OCI-LY3 (cell line): ENCODE measurements at regions not wholly inside any gene's neighbourhood (a gene's known extent, or its start where the extent isn't known, plus 50 kb on each side); places are given as distances from the start of the nearest gene placed in this dataset.

Experiments used
- H2AFZ ChIP-seq: fragments of 200-600, 300-600 bp; shearing (Covaris generic); 2 replicates; pipeline ENCODE4 v1.6.0; 2014; ENCODE audit warnings: antibody characterized with exemption, low read depth, low read length
- H3K27ac ChIP-seq: fragments of 200-600, 300-600 bp; sonication (generic); 2 replicates; pipeline ENCODE4 v1.5.1; 2014; ENCODE audit warnings: mild to moderate bottlenecking, low read length, moderate library complexity, mixed read lengths
- H3K27me3 ChIP-seq: fragments of 200-600, 300-600 bp; sonication (generic); 2 replicates; pipeline ENCODE4 v1.6.1; 2014; ENCODE audit warnings: low read depth, low read length, mixed read lengths
- H3K36me3 ChIP-seq: fragments of 200-600, 300-600 bp; sonication (generic); replicated peaks from 2 replicates; pipeline ENCODE3; 2014; ENCODE audit warnings: low read depth, low read length, mixed read lengths
- H3K4me1 ChIP-seq: fragments of 300-600, 200-600 bp; sonication (generic); 2 replicates; pipeline ENCODE4 v1.6.1; 2014; ENCODE audit warnings: low read length, mixed read lengths
- H3K4me2 ChIP-seq: fragments of 200-600, 300-600 bp; sonication (generic); 2 replicates; pipeline ENCODE4 v1.6.1; 2014; ENCODE audit warnings: low read length, mixed read lengths
- H3K4me3 ChIP-seq: fragments of 300-600, 200-600 bp; sonication (generic); 2 replicates; pipeline ENCODE4 v1.5.1; 2014; ENCODE audit warnings: antibody characterized with exemption, mild to moderate bottlenecking, low read length, moderate library complexity
- H3K79me2 ChIP-seq: fragments of 300-600, 200-600 bp; shearing (Covaris generic); 2 replicates; pipeline ENCODE4 v1.6.1; 2014; ENCODE audit warnings: mild to moderate bottlenecking, low read length, mixed read lengths
- H3K9ac ChIP-seq: fragments of 300-600, 200-600 bp; shearing (Covaris generic); 2 replicates; pipeline ENCODE4 v1.6.0; 2014; ENCODE audit warnings: mild to moderate bottlenecking, low read length, moderate library complexity
- H3K9me3 ChIP-seq: fragments of 200-600, 300-600 bp; shearing (Covaris generic); 2 replicates; pipeline ENCODE4 v1.6.1; 2014; ENCODE audit warnings: low read length, mixed read lengths; ENCODE audit not compliant: insufficient read depth
- H4K20me1 ChIP-seq: fragments of 200-600, 300-600 bp; sonication (generic); 2 replicates; pipeline ENCODE4 v1.6.1; 2016; ENCODE audit warnings: low read length, mixed read lengths; ENCODE audit not compliant: insufficient read depth
- EZH2phosphoT487 ChIP-seq: fragments of 200-600 bp; shearing (Covaris generic); IDR thresholded peaks from 2 replicates; pipeline ENCODE4 v1.6.1; 2018; ENCODE audit warnings: antibody characterized with exemption, mixed run types, low read depth
- TF ChIP-seq, protein P1 (sequence below): fragments of 200-600, 300-600 bp; sonication (generic); IDR thresholded peaks from 2 replicates; pipeline ENCODE4 v1.5.1; 2014; ENCODE audit warnings: antibody characterized with exemption, low read length, low read depth

DNA sequence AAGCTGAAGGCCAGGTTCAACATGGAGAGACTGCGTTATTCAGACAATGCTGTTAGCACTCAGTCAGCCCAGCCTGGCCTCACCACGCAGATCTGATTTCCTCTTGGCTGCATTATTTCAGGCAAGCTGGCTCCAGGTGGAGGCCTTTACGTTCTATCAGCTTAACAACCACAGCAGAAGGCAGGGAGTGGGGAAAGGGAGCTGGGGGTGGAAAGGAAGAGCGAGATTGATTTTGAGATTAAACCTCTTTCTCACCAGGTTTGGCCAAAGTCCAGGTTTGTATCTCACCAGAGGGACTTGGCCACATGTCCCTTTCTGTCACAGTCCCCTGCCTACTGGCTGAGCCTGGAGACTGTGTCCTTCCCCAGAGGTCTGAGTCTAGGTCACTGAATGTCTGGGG is 543.7 kb upstream of the TMEM132C start:
- H3K36me3 ChIP-seq, result no peaks in the 10 kb centered on the region
- no peaks in the 10 kb centered on the region; the same call in 1 of the 2 replicates for H3K27me3 ChIP-seq
- H3K4me2 ChIP-seq, result no peak overlapping the region
- no peaks in the 10 kb centered on the region for H3K9me3 ChIP-seq
- H3K27ac ChIP-seq, result no peak overlapping the region
- no peak overlapping the region for H3K9ac ChIP-seq
- no peaks in the 10 kb centered on the region for H3K79me2 ChIP-seq
- no peaks in the 10 kb centered on the region for H4K20me1 ChIP-seq
- no peak overlapping the region for H2AFZ ChIP-seq
- H3K4me3 ChIP-seq, result no peak overlapping the region
- no peaks in the 10 kb centered on the region for H3K4me1 ChIP-seq
- TF ChIP-seq, protein P1, sequence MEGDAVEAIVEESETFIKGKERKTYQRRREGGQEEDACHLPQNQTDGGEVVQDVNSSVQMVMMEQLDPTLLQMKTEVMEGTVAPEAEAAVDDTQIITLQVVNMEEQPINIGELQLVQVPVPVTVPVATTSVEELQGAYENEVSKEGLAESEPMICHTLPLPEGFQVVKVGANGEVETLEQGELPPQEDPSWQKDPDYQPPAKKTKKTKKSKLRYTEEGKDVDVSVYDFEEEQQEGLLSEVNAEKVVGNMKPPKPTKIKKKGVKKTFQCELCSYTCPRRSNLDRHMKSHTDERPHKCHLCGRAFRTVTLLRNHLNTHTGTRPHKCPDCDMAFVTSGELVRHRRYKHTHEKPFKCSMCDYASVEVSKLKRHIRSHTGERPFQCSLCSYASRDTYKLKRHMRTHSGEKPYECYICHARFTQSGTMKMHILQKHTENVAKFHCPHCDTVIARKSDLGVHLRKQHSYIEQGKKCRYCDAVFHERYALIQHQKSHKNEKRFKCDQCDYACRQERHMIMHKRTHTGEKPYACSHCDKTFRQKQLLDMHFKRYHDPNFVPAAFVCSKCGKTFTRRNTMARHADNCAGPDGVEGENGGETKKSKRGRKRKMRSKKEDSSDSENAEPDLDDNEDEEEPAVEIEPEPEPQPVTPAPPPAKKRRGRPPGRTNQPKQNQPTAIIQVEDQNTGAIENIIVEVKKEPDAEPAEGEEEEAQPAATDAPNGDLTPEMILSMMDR, result no peak
- TF ChIP-seq EZH2phosphoT487, result no peak

DNA sequence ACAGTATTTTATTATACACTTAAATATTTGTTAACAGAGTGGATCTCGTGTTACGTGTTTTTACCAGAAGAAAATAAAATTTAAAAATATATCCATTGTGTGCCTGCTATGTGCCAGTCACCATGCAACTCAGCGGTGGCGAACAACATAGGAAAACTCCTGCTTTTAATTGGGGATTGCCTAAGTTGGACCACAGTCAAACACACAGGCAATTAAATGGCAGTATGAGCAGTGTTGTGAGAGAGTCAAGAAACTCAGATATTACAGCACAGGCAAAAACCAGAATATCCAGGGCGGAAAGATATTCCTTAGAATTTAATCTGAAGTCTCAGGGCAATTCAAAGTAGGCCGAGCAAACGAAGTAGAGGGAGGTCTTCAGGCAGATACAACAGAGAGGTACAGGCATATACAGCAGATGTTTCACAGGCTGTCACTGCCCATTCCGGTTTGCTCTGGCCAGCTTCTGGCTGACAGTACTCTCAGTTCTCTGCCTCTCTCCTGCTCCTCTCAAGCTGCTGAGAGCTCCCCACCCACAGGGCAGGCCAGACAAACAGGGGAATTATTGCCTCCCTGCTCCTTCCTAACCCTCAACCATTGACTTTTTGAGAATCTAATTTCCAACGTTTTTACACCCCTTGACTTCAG is 540.2 kb upstream of the TMEM132C start:
- Histone ChIP-seq H3K9me3 (no peaks in the 10 kb centered on the region), H3K4me1 (no peaks in the 10 kb centered on the region), H4K20me1 (no peaks in the 10 kb centered on the region), H3K79me2 (no peaks in the 10 kb centered on the region), H3K9ac (no peak overlapping the region), H3K4me3 (no peak overlapping the region), H2AFZ (no peak overlapping the region), H3K27ac (no peak overlapping the region), H3K4me2 (no peak overlapping the region), H3K36me3 (no peaks in the 10 kb centered on the region), H3K27me3 (no peaks in the 10 kb centered on the region; the same call in 1 of the 2 replicates)
- no peak for TF ChIP-seq EZH2phosphoT487
- TF ChIP-seq, protein P1, result no peak

DNA sequence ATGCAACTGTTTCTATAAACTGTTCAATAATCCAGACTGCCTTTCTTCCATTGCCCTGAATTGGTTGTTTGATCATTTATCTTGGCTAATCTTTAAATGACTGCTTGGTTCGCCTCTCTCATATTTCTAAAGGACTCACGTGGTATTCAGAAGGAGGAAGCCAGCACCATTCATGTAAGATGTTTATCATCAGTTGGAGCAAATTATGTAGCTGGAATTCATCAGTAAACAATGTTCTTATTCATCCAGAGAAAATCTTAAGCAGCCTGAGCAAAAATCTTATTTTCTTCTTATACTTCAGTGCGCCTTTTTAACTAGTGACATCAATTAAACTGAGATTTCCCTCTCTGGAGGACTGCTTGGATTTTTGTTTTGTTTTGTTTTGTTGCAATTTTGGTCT is 538.7 kb upstream of the TMEM132C start:
- H3K27me3 ChIP-seq, result no peaks in the 10 kb centered on the region; the same call in 1 of the 2 replicates
- no peak overlapping the region for H3K4me3 ChIP-seq
- no peak overlapping the region for H3K4me2 ChIP-seq
- no peak overlapping the region for H3K27ac ChIP-seq
- no peak for TF ChIP-seq EZH2phosphoT487
- TF ChIP-seq, protein P1, result no peak
- H2AFZ ChIP-seq, result no peak overlapping the region
- no peaks in the 10 kb centered on the region for H3K79me2 ChIP-seq
- no peak overlapping the region for H3K9ac ChIP-seq
- no peaks in the 10 kb centered on the region for H3K4me1 ChIP-seq
- H3K36me3 ChIP-seq, result no peaks in the 10 kb centered on the region
- no peaks in the 10 kb centered on the region for H4K20me1 ChIP-seq
- H3K9me3 ChIP-seq, result no peaks in the 10 kb centered on the region

DNA sequence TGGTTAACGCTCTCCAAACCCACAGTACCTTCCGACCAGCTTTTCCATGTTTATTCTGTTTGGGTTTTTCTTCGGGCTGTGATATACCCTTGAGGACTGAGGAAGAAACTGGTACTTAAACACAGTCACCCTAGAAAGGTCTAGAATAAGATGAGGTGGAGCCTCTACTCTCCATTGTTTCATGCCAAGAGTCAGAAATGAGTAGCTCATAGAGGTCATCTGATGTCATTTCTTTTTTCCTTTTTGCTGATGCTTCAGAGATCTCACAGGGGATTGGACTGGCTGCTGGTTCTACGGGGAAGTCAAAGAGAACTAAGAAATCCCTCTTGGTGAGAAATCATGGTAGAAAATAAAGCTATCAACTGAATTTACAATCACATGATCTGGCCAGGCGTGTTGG is 538.2 kb upstream of the TMEM132C start:
- Histone ChIP-seq H2AFZ (no peak overlapping the region), H3K9me3 (no peaks in the 10 kb centered on the region), H3K9ac (no peak overlapping the region), H3K4me2 (no peak overlapping the region), H3K4me1 (no peaks in the 10 kb centered on the region), H3K27me3 (no peaks in the 10 kb centered on the region; the same call in 1 of the 2 replicates), H4K20me1 (no peaks in the 10 kb centered on the region), H3K4me3 (no peak overlapping the region), H3K36me3 (no peaks in the 10 kb centered on the region), H3K79me2 (no peaks in the 10 kb centered on the region), H3K27ac (no peak overlapping the region)
- no peak for TF ChIP-seq EZH2phosphoT487
- TF ChIP-seq, protein P1, result no peak
